B cell (primary cell): ENCODE measurements at regions not wholly inside any gene's neighbourhood (a gene's known extent, or its start where the extent isn't known, plus 50 kb on each side); places are given as distances from the start of the nearest gene placed in this dataset.

Source experiments
- EZH2 ChIP-seq: IDR thresholded peaks from 2 replicates; pipeline ENCODE4 v1.6.1; 2012; ENCODE audit warnings: borderline replicate concordance, low read depth, mild to moderate bottlenecking, moderate library complexity, low read length; ENCODE audit not compliant: insufficient read depth, poor library complexity, severe bottlenecking
- TF ChIP-seq, protein P1 (sequence below): fragments of 200-600 bp; IDR thresholded peaks from one replicate; pipeline ENCODE4 v1.8.0; 2022; ENCODE audit warnings: antibody characterized with exemption, mild to moderate bottlenecking

DNA sequence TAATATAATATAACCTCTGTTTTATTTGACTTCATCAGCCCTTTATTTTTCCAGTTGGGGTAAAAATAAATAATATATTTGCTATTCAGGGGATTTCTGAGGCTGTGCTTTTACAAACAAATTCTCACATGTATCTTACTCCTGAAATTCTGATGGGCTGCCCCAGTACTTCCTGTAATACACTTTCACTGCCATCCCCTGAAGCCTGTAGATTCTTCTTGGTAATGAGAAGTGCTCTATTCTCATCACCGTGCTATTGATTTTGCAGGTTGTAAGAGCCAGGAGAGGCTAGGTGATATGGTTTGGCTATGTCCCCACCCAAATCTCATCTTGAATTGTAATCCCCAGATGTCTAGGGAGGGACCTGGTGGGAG lies 91.9 kb upstream of the CEP78 start:
- TF ChIP-seq, protein P1, sequence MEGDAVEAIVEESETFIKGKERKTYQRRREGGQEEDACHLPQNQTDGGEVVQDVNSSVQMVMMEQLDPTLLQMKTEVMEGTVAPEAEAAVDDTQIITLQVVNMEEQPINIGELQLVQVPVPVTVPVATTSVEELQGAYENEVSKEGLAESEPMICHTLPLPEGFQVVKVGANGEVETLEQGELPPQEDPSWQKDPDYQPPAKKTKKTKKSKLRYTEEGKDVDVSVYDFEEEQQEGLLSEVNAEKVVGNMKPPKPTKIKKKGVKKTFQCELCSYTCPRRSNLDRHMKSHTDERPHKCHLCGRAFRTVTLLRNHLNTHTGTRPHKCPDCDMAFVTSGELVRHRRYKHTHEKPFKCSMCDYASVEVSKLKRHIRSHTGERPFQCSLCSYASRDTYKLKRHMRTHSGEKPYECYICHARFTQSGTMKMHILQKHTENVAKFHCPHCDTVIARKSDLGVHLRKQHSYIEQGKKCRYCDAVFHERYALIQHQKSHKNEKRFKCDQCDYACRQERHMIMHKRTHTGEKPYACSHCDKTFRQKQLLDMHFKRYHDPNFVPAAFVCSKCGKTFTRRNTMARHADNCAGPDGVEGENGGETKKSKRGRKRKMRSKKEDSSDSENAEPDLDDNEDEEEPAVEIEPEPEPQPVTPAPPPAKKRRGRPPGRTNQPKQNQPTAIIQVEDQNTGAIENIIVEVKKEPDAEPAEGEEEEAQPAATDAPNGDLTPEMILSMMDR: no peak
- TF ChIP-seq EZH2: no peak
